PC-9 (cell line): ENCODE measurements at regions not wholly inside any gene's neighbourhood (a gene's known extent, or its start where the extent isn't known, plus 50 kb on each side); places are given as distances from the start of the nearest gene placed in this dataset.

Experiments
- BruUV-seq: library from RNA; stranded (reverse); fragments of 400-500 nt; replicated peaks from 2 replicates; lab custom pipeline; 2021; lab: Mats Ljungman, UMichigan
- CTCF ChIA-PET: fragments of 300-600 bp; sonication (Branson Sonifier 250); formaldehyde crosslinking; loops from one replicate; lab custom pipeline; 2022; ENCODE audit warnings: antibody characterized with exemption; lab: Charles Lee
- POLR2A ChIA-PET: fragments of 300-600 bp; sonication (Branson Sonifier 250); formaldehyde crosslinking; loops from one replicate; lab custom pipeline; 2022; ENCODE audit warnings: antibody characterized with exemption; ENCODE audit not compliant: unreplicated experiment; lab: Charles Lee
- DNase-seq, 2 experiments: peaks; one replicate each; pipeline versions ENCODE4 v3.0.0 to v3.0.0-alpha.2; 2015 to 2022; ENCODE audit warnings: mixed read lengths in 1 of 2
- H2AFZ ChIP-seq: fragments of 200-600 bp; sonication (generic); 2 replicates; pipeline ENCODE4 v1.8.1; 2017; ENCODE audit warnings: antibody characterized with exemption
- H3F3A ChIP-seq: fragments of 200-600 bp; sonication (generic); 2 replicates; pipeline ENCODE4 v1.8.1; 2017; ENCODE audit warnings: antibody characterized with exemption, mild to moderate bottlenecking, low read depth; ENCODE audit not compliant: insufficient read depth
- H3K27ac ChIP-seq: fragments of 200-600 bp; sonication (generic); 2 replicates; pipeline ENCODE4 v1.6.1; 2016; ENCODE audit warnings: mixed run types
- H3K27me3 ChIP-seq: fragments of 200-600 bp; sonication (generic); 2 replicates; pipeline ENCODE4 v1.6.1; 2016; ENCODE audit warnings: low read depth, mixed run types; ENCODE audit not compliant: insufficient read depth
- H3K36me3 ChIP-seq: fragments of 200-600 bp; sonication (generic); 2 replicates; pipeline ENCODE4 v1.6.1; 2016; ENCODE audit warnings: low read depth, mixed run types
- H3K4me1 ChIP-seq: fragments of 200-600 bp; sonication (generic); replicated peaks from 2 replicates; pipeline ENCODE4 v1.6.1; 2016; ENCODE audit warnings: mixed run types; ENCODE audit not compliant: insufficient read depth
- H3K4me2 ChIP-seq: fragments of 200-600 bp; sonication (generic); 2 replicates; pipeline ENCODE4 v1.6.1; 2017; ENCODE audit warnings: mixed run types
- H3K4me3 ChIP-seq: fragments of 200-600 bp; sonication (generic); 2 replicates; pipeline ENCODE4 v1.6.1; 2016; ENCODE audit warnings: mixed run types
- H3K79me2 ChIP-seq: fragments of 200-600 bp; sonication (generic); 2 replicates; pipeline ENCODE4 v1.6.1; 2017; ENCODE audit warnings: low read depth, mixed run types
- H3K9me2 ChIP-seq: fragments of 200-600 bp; sonication (generic); 2 replicates; pipeline ENCODE4 v1.8.1; 2017; ENCODE audit warnings: mild to moderate bottlenecking; ENCODE audit not compliant: insufficient read depth
- H3K9me3 ChIP-seq: fragments of 200-600 bp; sonication (generic); 2 replicates; pipeline ENCODE4 v1.8.1; 2016; ENCODE audit warnings: low read depth; ENCODE audit not compliant: insufficient read depth
- H4K20me1 ChIP-seq: fragments of 200-600 bp; sonication (generic); 2 replicates; pipeline ENCODE4 v1.8.1; 2017; ENCODE audit not compliant: insufficient read depth
- EZH2 ChIP-seq: fragments of 200-600 bp; sonication (generic); IDR thresholded peaks from 2 replicates; pipeline ENCODE4 v1.8.0; 2017; ENCODE audit warnings: antibody characterized with exemption, low read depth
- intact Hi-C: fragments of 100-400 bp; cut with micrococcal nuclease; formaldehyde crosslinking; loops from one replicate; pipeline ENCODE4 v1.10.0; 2022; ENCODE audit not compliant: unreplicated experiment
- TF ChIP-seq, protein P1 (sequence below): fragments of 200-600 bp; sonication (generic); conservative IDR thresholded peaks from 2 replicates; pipeline ENCODE4 v1.6.1; 2017; ENCODE audit warnings: mixed run types, antibody characterized with exemption, mild to moderate bottlenecking, moderate library complexity

DNA sequence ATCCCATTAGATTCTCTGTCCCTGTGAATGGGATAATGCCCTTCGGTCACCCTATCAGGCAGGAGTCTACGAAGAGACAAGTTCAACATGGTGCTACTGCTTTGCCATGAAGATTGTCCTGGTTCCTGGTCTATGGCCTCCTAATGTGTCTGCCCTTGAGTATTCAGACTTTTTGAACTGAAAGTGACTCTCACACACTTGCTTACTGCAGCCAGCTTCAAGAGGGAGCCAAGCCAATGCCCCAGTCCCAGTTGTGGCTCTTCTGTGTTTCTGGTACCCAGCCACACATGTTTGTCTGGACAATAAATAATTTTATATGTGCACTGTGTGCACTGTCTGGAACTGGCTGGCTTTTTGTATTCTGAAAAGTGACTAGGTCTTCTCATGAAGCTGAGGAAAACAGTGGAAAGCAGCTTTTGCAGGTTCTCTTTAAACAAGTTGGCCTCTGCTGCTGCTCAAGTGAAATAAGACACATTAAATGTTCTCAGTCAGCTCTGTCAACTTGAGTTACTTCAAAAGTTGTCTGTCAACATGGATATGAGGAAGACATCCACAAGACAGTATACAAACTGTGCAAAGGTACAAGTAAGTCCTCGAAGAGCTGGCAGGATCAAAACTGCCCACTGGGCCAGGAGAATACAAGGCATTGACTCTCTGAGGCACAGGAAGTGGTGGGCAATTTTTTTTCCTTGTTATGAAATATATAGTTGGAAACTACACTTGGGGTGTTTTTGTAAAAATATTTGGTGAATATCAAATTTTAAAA is 60.0 kb downstream of the ZNF608 start:
- H3K4me1 ChIP-seq, result no peaks in the 10 kb centered on the region
- H3K79me2 ChIP-seq, result no peaks in the 10 kb centered on the region
- H3K9me2 ChIP-seq, result no peaks in the 10 kb centered on the region; the same call in none of the 2 replicates
- ChIA-PET POLR2A (no interaction called here), CTCF (no interaction called here)
- H2AFZ ChIP-seq, result no peak overlapping the region
- no peaks in the 10 kb centered on the region for H3F3A ChIP-seq
- H3K4me3 ChIP-seq, result no peak overlapping the region
- H3K27me3 ChIP-seq, result no peaks in the 10 kb centered on the region
- H4K20me1 ChIP-seq, result no peaks in the 10 kb centered on the region
- DNase-seq, result no peak
- BruUV-seq, result no TSS peak
- no peak overlapping the region for H3K4me2 ChIP-seq
- H3K9me3 ChIP-seq, result no peaks in the 10 kb centered on the region
- H3K27ac ChIP-seq, result no peak overlapping the region
- intact Hi-C loops, result no loop called here
- H3K36me3 ChIP-seq, result no peaks in the 10 kb centered on the region
- TF ChIP-seq, protein P1, sequence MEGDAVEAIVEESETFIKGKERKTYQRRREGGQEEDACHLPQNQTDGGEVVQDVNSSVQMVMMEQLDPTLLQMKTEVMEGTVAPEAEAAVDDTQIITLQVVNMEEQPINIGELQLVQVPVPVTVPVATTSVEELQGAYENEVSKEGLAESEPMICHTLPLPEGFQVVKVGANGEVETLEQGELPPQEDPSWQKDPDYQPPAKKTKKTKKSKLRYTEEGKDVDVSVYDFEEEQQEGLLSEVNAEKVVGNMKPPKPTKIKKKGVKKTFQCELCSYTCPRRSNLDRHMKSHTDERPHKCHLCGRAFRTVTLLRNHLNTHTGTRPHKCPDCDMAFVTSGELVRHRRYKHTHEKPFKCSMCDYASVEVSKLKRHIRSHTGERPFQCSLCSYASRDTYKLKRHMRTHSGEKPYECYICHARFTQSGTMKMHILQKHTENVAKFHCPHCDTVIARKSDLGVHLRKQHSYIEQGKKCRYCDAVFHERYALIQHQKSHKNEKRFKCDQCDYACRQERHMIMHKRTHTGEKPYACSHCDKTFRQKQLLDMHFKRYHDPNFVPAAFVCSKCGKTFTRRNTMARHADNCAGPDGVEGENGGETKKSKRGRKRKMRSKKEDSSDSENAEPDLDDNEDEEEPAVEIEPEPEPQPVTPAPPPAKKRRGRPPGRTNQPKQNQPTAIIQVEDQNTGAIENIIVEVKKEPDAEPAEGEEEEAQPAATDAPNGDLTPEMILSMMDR, result no peak
- TF ChIP-seq EZH2, result no peak

DNA sequence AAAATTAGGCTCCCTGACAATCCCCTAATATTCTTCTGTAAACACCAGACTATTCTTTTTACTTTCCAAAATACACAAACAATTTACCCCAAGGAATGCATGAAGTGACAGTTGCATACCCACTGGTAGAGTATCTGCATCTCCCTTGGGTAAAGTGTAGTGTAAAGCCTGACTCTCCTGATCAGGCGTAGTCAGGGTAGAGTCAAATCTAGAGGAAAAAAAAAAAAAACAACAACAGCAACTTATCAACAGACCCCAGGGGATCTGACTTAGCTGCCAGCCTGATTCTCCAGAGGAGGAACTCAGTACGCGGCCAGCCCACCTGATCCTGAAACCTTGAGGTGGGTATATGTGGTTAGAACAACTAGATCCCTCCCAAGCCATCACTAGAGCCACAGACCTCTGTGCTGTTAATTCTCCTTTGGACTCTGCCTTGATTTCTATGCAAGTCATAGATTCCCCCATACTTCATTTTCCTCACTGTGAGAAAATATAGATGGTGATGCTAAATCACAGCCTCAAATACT is 61.0 kb downstream of the ZNF608 start:
- Histone ChIP-seq H4K20me1 (no peaks in the 10 kb centered on the region), H3K27me3 (no peaks in the 10 kb centered on the region), H3K79me2 (no peaks in the 10 kb centered on the region), H3F3A (no peaks in the 10 kb centered on the region), H3K27ac (no peak overlapping the region), H3K9me2 (no peaks in the 10 kb centered on the region; the same call in 1 of the 2 replicates), H3K36me3 (no peaks in the 10 kb centered on the region), H2AFZ (no peak overlapping the region), H3K4me2 (no peak overlapping the region), H3K4me1 (no peaks in the 10 kb centered on the region), H3K9me3 (no peaks in the 10 kb centered on the region), H3K4me3 (no peak overlapping the region)
- intact Hi-C loops, result no loop called here
- no TSS peak for BruUV-seq
- ChIA-PET POLR2A (no interaction called here), CTCF (no interaction called here)
- no peak for DNase-seq
- TF ChIP-seq, protein P1, result no peak
- no peak for TF ChIP-seq EZH2

GRCh38 chr5:124683917-124684555 is 62.4 kb downstream of the ZNF608 start:
- CTCF ChIA-PET, result no interaction called here
- Histone ChIP-seq H3K27ac (no peak overlapping the region), H3K36me3 (no peaks in the 10 kb centered on the region), H3K9me2 (no peaks in the 10 kb centered on the region; the same call in 1 of the 2 replicates), H3K27me3 (no peaks in the 10 kb centered on the region), H3K79me2 (no peaks in the 10 kb centered on the region), H4K20me1 (no peaks in the 10 kb centered on the region), H2AFZ (no peak overlapping the region), H3K4me2 (no peak overlapping the region), H3F3A (no peaks in the 10 kb centered on the region), H3K4me1 (no peaks in the 10 kb centered on the region), H3K9me3 (no peaks in the 10 kb centered on the region), H3K4me3 (no peak overlapping the region)
- no peak for DNase-seq
- BruUV-seq, result no TSS peak
- no peak for TF ChIP-seq EZH2
- TF ChIP-seq, protein P1, result no peak
- POLR2A ChIA-PET, result no interaction called here
- intact Hi-C loops, result no loop called here
